ENCODE measurements at regions not wholly inside any gene's neighbourhood (a gene's known extent, or its start where the extent isn't known, plus 50 kb on each side); places are given as distances from the start of the nearest gene placed in this dataset.

DNA sequence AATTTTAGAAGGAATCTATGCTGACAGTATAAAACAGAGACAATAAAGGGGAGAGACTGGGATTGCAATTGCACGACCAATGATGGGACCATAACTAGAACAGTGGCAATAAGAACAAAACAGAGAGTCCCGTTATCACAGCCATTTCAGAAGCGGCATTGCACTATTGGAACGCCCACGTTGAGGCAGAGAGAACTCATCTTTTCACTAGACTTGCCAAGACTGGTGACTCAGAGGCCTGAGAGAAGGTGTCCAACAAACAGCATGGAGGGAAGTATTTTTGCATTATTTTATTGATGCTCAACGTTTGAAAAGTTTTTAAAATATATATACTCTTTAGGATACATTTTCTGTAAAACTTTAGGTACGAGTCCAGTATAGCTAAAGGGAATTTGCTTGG lies 737.7 kb downstream of the TLE1 start:
- TF ChIP-seq Cebpa-rat (IDR thresholded peaks at IDR 0.05), result no peak
- Histone ChIP-seq H3K4me1 (peaks cover 15% of the 10 kb centered on the region), H4K20me1 (no peaks in the 10 kb centered on the region), H3K36me3 (no peaks in the 10 kb centered on the region), H3K4me3 (no peak overlapping the region), H3K27ac (no peak overlapping the region), H3K27me3 (no peaks in the 10 kb centered on the region), H3K9ac (no peak overlapping the region), H3K4me2 (no peak overlapping the region), H3K9me3 (no peaks in the 10 kb centered on the region)

DNA sequence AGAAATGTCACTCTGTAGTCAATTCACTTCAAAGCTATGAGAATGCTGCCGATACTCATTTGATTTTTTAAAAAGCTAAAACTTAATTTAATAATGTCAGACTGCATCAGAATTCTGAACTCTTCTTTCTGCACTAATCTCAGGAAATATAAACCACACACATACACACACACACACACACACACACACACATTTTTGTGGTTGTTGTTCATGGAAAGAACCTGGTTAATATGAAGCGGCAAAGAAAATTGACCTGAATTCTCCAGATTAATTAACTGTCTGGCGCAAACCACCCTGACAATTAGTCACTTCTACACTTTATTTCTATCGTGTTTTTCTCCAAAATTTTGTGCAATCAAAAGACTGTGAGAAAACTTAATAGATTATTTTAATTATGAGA lies 740.5 kb downstream of the TLE1 start:
- Histone ChIP-seq H3K36me3 (no peaks in the 10 kb centered on the region), H3K4me2 (peak overlapping the region; percentile 42), H3K4me3 (no peak overlapping the region), H3K27ac (no peak overlapping the region), H3K4me1 (peaks cover 15% of the 10 kb centered on the region), H3K27me3 (no peaks in the 10 kb centered on the region), H3K9me3 (no peaks in the 10 kb centered on the region), H4K20me1 (no peaks in the 10 kb centered on the region), H3K9ac (no peak overlapping the region)
- no peak for TF ChIP-seq Cebpa-rat (IDR thresholded peaks at IDR 0.05)

DNA sequence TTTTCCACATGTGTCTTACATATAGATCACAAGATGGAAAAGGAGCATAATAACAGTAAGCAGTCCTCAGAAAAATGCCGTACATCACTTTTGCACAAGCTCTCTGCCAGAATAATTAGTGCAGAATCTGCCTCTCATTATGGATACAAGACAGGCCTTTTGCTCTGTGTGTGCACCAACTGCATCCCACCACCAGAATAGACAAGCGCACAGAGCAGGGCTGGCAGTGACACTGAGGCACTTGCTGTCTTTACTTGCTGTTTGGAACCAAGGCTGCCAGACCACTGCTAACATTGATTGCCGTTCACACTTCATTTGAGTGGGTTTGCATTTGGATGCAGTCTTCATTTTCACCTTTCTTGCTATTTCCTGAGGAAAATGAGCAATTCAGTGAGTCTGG lies 741.3 kb downstream of the TLE1 start:
- no peaks in the 10 kb centered on the region for H4K20me1 ChIP-seq
- H3K4me2 ChIP-seq, result peak overlapping the region; percentile 42
- no peak overlapping the region for H3K27ac ChIP-seq
- H3K4me1 ChIP-seq, result peaks cover 15% of the 10 kb centered on the region
- H3K27me3 ChIP-seq, result no peaks in the 10 kb centered on the region
- TF ChIP-seq Cebpa-rat (IDR thresholded peaks at IDR 0.05), result no peak
- H3K9me3 ChIP-seq, result no peaks in the 10 kb centered on the region
- no peak overlapping the region for H3K9ac ChIP-seq
- H3K4me3 ChIP-seq, result no peak overlapping the region
- H3K36me3 ChIP-seq, result no peaks in the 10 kb centered on the region

DNA sequence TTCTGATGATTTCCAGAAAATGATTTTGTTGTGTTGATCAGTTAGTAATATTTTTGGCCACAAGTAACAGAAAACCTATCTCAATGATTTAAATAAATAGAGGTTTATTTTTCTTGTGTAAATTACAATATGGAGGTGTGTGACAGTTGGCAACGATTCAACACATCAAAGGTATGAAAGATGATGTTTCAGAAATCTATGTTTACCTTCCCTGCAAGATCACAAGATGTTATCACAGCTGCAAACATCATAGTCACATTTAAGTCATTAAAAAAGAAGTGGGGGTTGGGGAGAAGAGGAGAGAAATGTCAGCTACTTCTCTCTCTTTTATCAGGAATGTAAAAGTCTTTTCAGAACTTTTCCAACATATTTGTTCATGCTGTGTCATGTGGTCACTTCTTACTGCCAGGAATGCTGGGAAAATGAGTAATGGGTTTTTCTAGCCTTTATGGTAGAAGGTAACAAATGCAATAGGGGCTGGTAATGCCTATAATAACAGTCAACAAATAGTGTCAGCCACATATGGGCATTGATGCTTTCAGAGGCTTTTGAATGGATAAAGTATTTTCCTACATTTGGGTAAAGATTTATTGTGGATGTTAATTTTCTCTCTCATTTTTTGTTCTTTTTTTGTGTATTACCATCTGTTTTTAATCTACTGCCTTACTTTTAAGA lies 742.7 kb downstream of the TLE1 start:
- Histone ChIP-seq H3K27ac (no peak overlapping the region), H3K36me3 (no peaks in the 10 kb centered on the region), H3K4me1 (peaks cover 15% of the 10 kb centered on the region), H3K27me3 (no peaks in the 10 kb centered on the region), H3K4me2 (no peak overlapping the region), H3K9ac (no peak overlapping the region), H4K20me1 (no peaks in the 10 kb centered on the region), H3K9me3 (no peaks in the 10 kb centered on the region), H3K4me3 (no peak overlapping the region)
- TF ChIP-seq Cebpa-rat (IDR thresholded peaks at IDR 0.05), result no peak

DNA sequence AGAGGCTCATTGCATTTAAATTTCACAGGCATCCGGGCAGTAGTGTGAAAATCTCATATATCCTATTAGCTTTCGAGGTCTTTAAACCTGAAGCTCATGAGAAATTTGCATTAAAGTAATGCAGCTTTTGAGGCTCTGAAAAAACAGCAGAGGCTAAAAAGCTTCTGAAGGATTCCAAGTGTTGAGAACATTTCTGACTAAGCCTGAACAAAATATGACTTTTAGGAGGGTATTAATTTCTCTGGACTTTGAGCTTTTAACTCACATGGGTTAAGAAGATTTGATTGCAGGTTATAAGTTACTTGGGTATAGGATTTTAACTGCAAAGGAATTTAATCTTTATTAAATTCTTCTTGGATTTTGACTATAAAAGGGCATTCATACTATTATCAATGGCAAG lies 743.9 kb downstream of the TLE1 start:
- Histone ChIP-seq H3K27me3 (no peaks in the 10 kb centered on the region), H3K9me3 (no peaks in the 10 kb centered on the region), H3K27ac (no peak overlapping the region), H3K4me2 (no peak overlapping the region), H3K4me3 (no peak overlapping the region), H3K9ac (no peak overlapping the region), H3K4me1 (peaks cover 15% of the 10 kb centered on the region), H3K36me3 (no peaks in the 10 kb centered on the region), H4K20me1 (no peaks in the 10 kb centered on the region)
- TF ChIP-seq Cebpa-rat (IDR thresholded peaks at IDR 0.05), result no peak

DNA sequence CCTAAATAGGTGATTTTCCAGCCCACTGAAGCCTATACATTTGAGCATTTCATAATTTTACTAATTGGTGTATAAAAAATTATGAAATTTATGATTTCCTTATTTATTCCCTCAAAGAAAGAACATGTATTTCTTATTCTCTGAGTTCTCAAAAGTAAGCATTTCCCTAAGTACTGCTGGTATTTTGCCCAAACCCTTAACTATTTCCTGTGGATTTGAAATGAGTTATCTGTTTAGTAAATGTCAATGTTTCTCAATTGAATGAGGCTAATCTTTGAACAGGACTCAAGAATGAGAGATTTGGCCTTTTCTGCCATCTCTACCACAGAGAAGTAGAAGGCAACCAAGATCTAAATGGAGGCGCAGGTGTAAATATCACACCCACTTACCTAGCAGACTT lies 751.7 kb downstream of the TLE1 start:
- no peaks in the 10 kb centered on the region for H4K20me1 ChIP-seq
- H3K27me3 ChIP-seq, result no peaks in the 10 kb centered on the region
- no peaks in the 10 kb centered on the region for H3K9me3 ChIP-seq
- no peak overlapping the region for H3K4me3 ChIP-seq
- no peak overlapping the region for H3K4me2 ChIP-seq
- TF ChIP-seq Cebpa-rat (IDR thresholded peaks at IDR 0.05), result no peak
- no peaks in the 10 kb centered on the region for H3K4me1 ChIP-seq
- no peak overlapping the region for H3K27ac ChIP-seq
- H3K9ac ChIP-seq, result no peak overlapping the region
- no peaks in the 10 kb centered on the region for H3K36me3 ChIP-seq

DNA sequence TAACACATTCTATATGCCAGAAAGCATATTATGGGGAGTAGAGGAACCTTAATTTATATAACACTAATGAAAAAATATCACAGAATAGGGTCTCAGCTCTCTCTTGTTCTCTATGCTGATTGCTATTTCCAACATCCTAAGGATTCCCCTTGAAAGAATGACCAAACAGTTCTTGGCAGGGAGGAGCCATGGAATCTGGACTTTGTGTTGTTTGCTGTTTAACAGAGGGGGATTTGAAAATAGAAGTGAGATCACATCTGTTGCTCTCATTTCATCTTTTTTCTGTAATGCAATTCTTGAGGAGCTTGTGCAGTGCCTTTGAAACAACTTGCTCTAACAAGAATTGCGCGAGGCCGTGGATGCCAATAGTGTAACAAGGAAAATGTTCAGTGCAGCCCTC lies 755.3 kb downstream of the TLE1 start:
- Histone ChIP-seq H3K36me3 (no peaks in the 10 kb centered on the region), H3K9me3 (no peaks in the 10 kb centered on the region), H4K20me1 (no peaks in the 10 kb centered on the region), H3K4me3 (no peak overlapping the region), H3K27me3 (no peaks in the 10 kb centered on the region), H3K9ac (no peak overlapping the region), H3K4me1 (no peaks in the 10 kb centered on the region), H3K27ac (no peak overlapping the region), H3K4me2 (no peak overlapping the region)
- TF ChIP-seq Cebpa-rat (IDR thresholded peaks at IDR 0.05), result no peak

DNA sequence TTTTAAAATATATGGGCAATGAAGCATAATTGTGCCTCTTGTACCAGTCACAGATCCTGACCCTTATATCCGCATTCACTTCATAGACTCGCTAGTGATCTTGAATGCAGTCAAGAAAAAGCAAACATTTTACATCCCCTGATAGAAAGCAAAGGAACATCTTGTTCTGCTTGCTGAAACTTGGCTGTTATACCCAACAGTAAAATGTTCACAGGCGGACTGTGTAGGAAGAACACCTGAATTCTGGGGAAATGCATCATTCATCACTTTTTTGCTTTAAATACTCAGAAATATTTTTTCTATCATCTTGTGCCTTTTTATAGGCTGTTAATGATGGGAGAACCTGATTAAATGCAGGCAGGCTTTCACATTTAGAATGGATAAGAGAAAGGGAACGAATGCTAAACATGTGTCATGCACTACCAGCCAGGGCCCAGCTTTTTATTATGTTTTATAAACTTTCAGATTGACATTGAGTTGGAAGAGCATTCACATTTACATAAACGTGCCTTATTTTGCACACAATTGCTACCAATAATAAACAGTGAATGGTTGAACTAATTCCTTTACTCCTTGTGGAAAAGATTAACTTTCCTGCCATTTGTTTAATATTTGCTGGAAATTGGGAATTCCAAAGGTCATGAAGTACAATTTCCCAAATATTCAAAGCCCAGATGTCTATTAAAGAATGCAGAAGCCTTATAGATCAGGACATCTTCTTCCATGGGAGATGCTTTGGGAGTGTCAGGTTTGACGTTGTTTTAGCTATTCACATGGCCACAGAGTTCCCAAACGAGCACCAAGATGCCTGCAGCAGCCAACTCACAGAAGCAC lies 756.2 kb downstream of the TLE1 start:
- no peaks in the 10 kb centered on the region for H3K9me3 ChIP-seq
- no peak overlapping the region for H3K4me2 ChIP-seq
- no peaks in the 10 kb centered on the region for H3K4me1 ChIP-seq
- H4K20me1 ChIP-seq, result no peaks in the 10 kb centered on the region
- no peak overlapping the region for H3K27ac ChIP-seq
- TF ChIP-seq Cebpa-rat (IDR thresholded peaks at IDR 0.05), result no peak
- no peak overlapping the region for H3K9ac ChIP-seq
- no peaks in the 10 kb centered on the region for H3K27me3 ChIP-seq
- H3K4me3 ChIP-seq, result no peak overlapping the region
- no peaks in the 10 kb centered on the region for H3K36me3 ChIP-seq

DNA sequence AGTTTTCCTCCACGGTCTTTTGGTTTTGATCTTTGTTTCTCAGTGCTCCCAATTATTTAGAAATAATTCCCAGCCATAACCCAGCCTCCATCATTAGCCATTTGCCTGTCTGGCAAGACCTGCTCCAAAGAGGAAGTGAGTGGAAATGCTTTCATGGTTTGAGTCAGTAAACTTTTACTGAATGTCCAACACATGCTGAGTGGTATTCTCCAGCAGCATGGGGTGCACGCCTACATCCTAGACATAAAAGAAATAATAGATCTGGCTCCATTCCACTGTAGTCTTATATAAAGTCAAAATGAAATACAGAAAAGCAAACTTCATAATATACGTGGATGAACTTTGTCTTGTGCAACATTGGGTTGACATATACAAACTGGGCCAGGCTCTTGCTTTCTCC lies 757.2 kb downstream of the TLE1 start:
- Histone ChIP-seq H3K4me3 (no peak overlapping the region), H3K4me2 (no peak overlapping the region), H3K4me1 (no peaks in the 10 kb centered on the region), H3K27ac (no peak overlapping the region), H3K9ac (no peak overlapping the region), H3K9me3 (no peaks in the 10 kb centered on the region), H3K27me3 (no peaks in the 10 kb centered on the region), H4K20me1 (no peaks in the 10 kb centered on the region), H3K36me3 (no peaks in the 10 kb centered on the region)
- TF ChIP-seq Cebpa-rat (IDR thresholded peaks at IDR 0.05), result no peak

DNA sequence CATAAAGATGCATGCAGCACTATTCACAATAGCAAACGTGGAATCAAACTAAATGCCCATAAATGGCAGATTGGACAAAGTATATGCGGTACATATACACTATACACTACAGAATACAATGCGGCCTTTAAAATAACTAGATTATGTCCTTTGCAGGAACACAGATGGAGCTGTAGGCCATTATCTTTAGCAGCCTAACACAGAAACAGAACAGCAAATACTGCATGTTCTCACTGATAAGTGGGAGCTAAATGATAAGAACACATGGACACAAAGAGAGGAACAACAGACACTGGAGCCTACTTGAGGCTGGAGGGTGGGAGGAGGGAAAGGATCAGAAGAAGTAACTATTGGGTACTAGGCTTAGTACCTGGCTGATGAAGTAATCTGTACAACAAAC lies 758.2 kb downstream of the TLE1 start:
- Histone ChIP-seq H4K20me1 (no peaks in the 10 kb centered on the region), H3K36me3 (no peaks in the 10 kb centered on the region), H3K27ac (no peak overlapping the region), H3K27me3 (no peaks in the 10 kb centered on the region), H3K4me2 (no peak overlapping the region), H3K4me1 (no peaks in the 10 kb centered on the region), H3K9me3 (no peaks in the 10 kb centered on the region), H3K9ac (no peak overlapping the region), H3K4me3 (no peak overlapping the region)
- no peak for TF ChIP-seq Cebpa-rat (IDR thresholded peaks at IDR 0.05)

Data from BLaER1 (cell line).